ENCODE measurements at regions not wholly inside any gene's neighbourhood (a gene's known extent, or its start where the extent isn't known, plus 50 kb on each side); places are given as distances from the start of the nearest gene placed in this dataset.

DNA sequence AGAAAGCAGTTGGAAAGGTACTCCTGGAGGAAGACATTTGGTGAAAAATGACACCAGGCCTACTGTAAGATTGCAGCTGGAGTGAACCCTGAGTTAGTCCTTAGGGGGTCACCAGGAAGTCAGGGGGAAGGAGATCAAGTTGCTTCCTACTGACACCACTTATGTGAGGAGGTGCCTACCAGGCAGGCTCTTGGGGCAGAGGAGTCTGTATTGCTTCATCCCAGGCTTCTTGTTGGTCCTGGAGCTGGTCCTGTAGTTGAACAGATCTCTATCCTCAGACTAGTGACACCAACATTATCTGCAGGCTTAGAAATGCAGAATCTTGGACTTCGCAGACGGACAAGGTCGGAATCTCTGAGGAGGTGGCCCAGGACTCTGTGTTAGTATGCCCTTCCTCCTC lies 116.0 kb upstream of the ARGLU1 start:
- no peak for TF ChIP-seq CTCF (conservative IDR thresholded peaks at IDR 0.05 in 1 of 2, IDR thresholded peaks at IDR 0.05 in 1 of 2; ENCODE audit: extremely low read depth in 1 of 2, insufficient read depth in 1 of 2, low read depth in 1 of 2, low read length in 2 of 2)
- no peak for TF ChIP-seq EZH2 (IDR thresholded peaks at IDR 0.05; ENCODE audit: borderline replicate concordance, low read length)
